NT2/D1 (cell line): ENCODE measurements at regions not wholly inside any gene's neighbourhood (a gene's known extent, or its start where the extent isn't known, plus 50 kb on each side); places are given as distances from the start of the nearest gene placed in this dataset.

Experiments
- SUZ12 ChIP-seq: IDR thresholded peaks from 2 replicates; pipeline ENCODE4 v1.6.1; 2011; ENCODE audit not compliant: insufficient read length, insufficient read depth; ENCODE audit errors: extremely low read depth
- ZNF274 ChIP-seq: IDR thresholded peaks from 2 replicates; pipeline ENCODE4 v1.6.1; 2011; ENCODE audit warnings: mild to moderate bottlenecking, low read depth, low read length

DNA sequence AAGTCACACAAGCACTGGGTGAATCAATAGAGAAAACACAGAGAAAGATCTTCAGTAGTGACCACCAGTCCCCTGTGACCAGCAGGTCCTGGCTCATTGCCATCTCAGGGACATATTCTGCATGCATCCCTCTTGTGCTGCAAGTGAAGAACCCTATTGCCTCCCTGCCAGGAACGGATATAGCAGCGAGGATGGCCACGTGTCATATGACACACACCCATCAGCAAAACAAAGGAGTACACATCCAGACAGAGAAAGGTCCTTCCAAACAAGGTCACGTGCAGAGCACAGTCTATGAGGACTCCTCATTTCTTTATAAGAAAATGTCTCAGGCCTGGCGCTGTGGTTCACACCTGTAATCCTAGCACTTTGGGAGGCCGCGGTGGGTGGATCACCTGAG, 638.4 kb downstream of the FLRT2 start:
- no peak for TF ChIP-seq ZNF274
- TF ChIP-seq SUZ12: no peak
